ENCODE measurements at regions not wholly inside any gene's neighbourhood (a gene's known extent, or its start where the extent isn't known, plus 50 kb on each side); places are given as distances from the start of the nearest gene placed in this dataset.

- TF ChIP-seq CTCF (IDR thresholded peaks at IDR 0.05) (no peak), POLR2A (IDR thresholded peaks at IDR 0.05) (no peak)
These were observed 344.0 kb downstream of the PRR16 start for GRCh38 chr5:120808135-120808534.

All from thyroid gland (tissue), 4 donors.